IPS-18c (cell line): ENCODE measurements at regions not wholly inside any gene's neighbourhood (a gene's known extent, or its start where the extent isn't known, plus 50 kb on each side); places are given as distances from the start of the nearest gene placed in this dataset.
"Not testable (repeated sequence)": the region's sequence is repeated elsewhere in the genome, so short reads cannot be mapped to it uniquely, and the experiment has no call there.

Experiments
- H3K4me3 ChIP-seq: 2 replicates; pipeline ENCODE4 v1.7.0; 2013; ENCODE audit warnings: low read depth, mild to moderate bottlenecking, low read length, moderate library complexity; ENCODE audit not compliant: insufficient read depth
- H3K9me3 ChIP-seq: one replicate; pipeline ENCODE4 v1.6.1; 2013; ENCODE audit warnings: mild to moderate bottlenecking, low read length, moderate library complexity; ENCODE audit not compliant: control insufficient read depth, insufficient read depth

GRCh38 chr6:57948481-57948880, 631.1 kb downstream of the PRIM2 start:
- H3K4me3 ChIP-seq, H3K9me3 ChIP-seq: not testable (repeated sequence)

GRCh38 chr6:57950430-57950829, 633.0 kb downstream of the PRIM2 start:
- H3K9me3 ChIP-seq, H3K4me3 ChIP-seq: not testable (repeated sequence)

- not testable (repeated sequence) for H3K9me3 ChIP-seq, H3K4me3 ChIP-seq
These were observed 649.3 kb downstream of the PRIM2 start for GRCh38 chr6:57966757-57967156.

GRCh38 chr6:57971956-57972355, 654.5 kb downstream of the PRIM2 start:
- H3K9me3 ChIP-seq, H3K4me3 ChIP-seq: not testable (repeated sequence)

- H3K4me3 ChIP-seq, result no peak overlapping the region
- no peaks in the 10 kb centered on the region for H3K9me3 ChIP-seq
These were observed 657.2 kb downstream of the PRIM2 start for GRCh38 chr6:57974653-57975052.

GRCh38 chr6:57975127-57975526, 657.7 kb downstream of the PRIM2 start:
- H3K9me3 ChIP-seq, H3K4me3 ChIP-seq: not testable (repeated sequence)

GRCh38 chr6:57976371-57976770, 658.9 kb downstream of the PRIM2 start:
- H3K4me3 ChIP-seq, H3K9me3 ChIP-seq: not testable (repeated sequence)

- not testable (repeated sequence) for H3K9me3 ChIP-seq, H3K4me3 ChIP-seq
These were observed 666.2 kb downstream of the PRIM2 start for GRCh38 chr6:57983603-57984002.

- not testable (repeated sequence) for H3K9me3 ChIP-seq, H3K4me3 ChIP-seq
These were observed 667.1 kb downstream of the PRIM2 start for GRCh38 chr6:57984575-57984974.

- not testable (repeated sequence) for H3K4me3 ChIP-seq, H3K9me3 ChIP-seq
These were observed 668.3 kb downstream of the PRIM2 start for GRCh38 chr6:57985734-57986133.

GRCh38 chr6:57986584-57986983, 669.2 kb downstream of the PRIM2 start:
- not testable (repeated sequence) for H3K4me3 ChIP-seq, H3K9me3 ChIP-seq

GRCh38 chr6:57989520-57990080, 672.2 kb downstream of the PRIM2 start:
- not testable (repeated sequence) for H3K9me3 ChIP-seq, H3K4me3 ChIP-seq

- not testable (repeated sequence) for H3K4me3 ChIP-seq, H3K9me3 ChIP-seq
These were observed 681.6 kb downstream of the PRIM2 start for GRCh38 chr6:57998858-57999619.

GRCh38 chr6:58000233-58000632, 682.8 kb downstream of the PRIM2 start:
- H3K9me3 ChIP-seq, H3K4me3 ChIP-seq: not testable (repeated sequence)

GRCh38 chr6:58003417-58004167, 686.2 kb downstream of the PRIM2 start:
- H3K4me3 ChIP-seq, H3K9me3 ChIP-seq: not testable (repeated sequence)

- not testable (repeated sequence) for H3K4me3 ChIP-seq, H3K9me3 ChIP-seq
These were observed 690.0 kb downstream of the PRIM2 start for GRCh38 chr6:58007334-58008000.

GRCh38 chr6:58008001-58008335, 690.5 kb downstream of the PRIM2 start:
- not testable (repeated sequence) for H3K9me3 ChIP-seq, H3K4me3 ChIP-seq
